H7 (cell line): ENCODE measurements at regions not wholly inside any gene's neighbourhood (a gene's known extent, or its start where the extent isn't known, plus 50 kb on each side); places are given as distances from the start of the nearest gene placed in this dataset.

Source experiments
- DNase-seq: peaks from one replicate; pipeline ENCODE4 v3.0.0; 2012
- H3K27me3 ChIP-seq: 2 replicates; pipeline ENCODE4 v1.6.0; 2011; ENCODE audit warnings: mild to moderate bottlenecking, low read length; ENCODE audit not compliant: control insufficient read depth, insufficient read depth
- H3K36me3 ChIP-seq: replicated peaks from 2 replicates; pipeline ENCODE4 v1.5.1; 2011; ENCODE audit warnings: low read length; ENCODE audit not compliant: control insufficient read depth, insufficient read depth
- H3K4me3 ChIP-seq: 2 replicates; pipeline ENCODE4 v1.5.1; 2011; ENCODE audit warnings: low read depth, mild to moderate bottlenecking, control low read depth, low read length, moderate library complexity; ENCODE audit not compliant: insufficient read depth

GRCh38 chr12:4099276-4099675 is 174.3 kb upstream of the CCND2 start:
- DNase-seq = peak; percentile 55
- Histone ChIP-seq H3K4me3 (no peak overlapping the region), H3K27me3 (no peaks in the 10 kb centered on the region)

GRCh38 chr12:4091016-4091743 is 182.4 kb upstream of the CCND2 start:
- no peak for DNase-seq
- Histone ChIP-seq H3K36me3 (no peaks in the 10 kb centered on the region), H3K4me3 (no peak overlapping the region), H3K27me3 (no peaks in the 10 kb centered on the region)

More at GRCh38 chr12:4099276-4099675, 174.3 kb upstream of the CCND2 start:
- no peaks in the 10 kb centered on the region for H3K36me3 ChIP-seq

GRCh38 chr12:4089956-4090355 is 183.6 kb upstream of the CCND2 start:
- Histone ChIP-seq H3K36me3 (no peaks in the 10 kb centered on the region), H3K27me3 (no peaks in the 10 kb centered on the region), H3K4me3 (no peak overlapping the region)
- no peak for DNase-seq

- DNase-seq = peak; percentile 63
- Histone ChIP-seq H3K27me3 (no peaks in the 10 kb centered on the region), H3K4me3 (no peak overlapping the region), H3K36me3 (no peaks in the 10 kb centered on the region)
Measured at GRCh38 chr12:4089121-4089606, 184.4 kb upstream of the CCND2 start.

- no peak for DNase-seq
- H3K27me3 ChIP-seq = no peaks in the 10 kb centered on the region
- H3K36me3 ChIP-seq = no peaks in the 10 kb centered on the region
- H3K4me3 ChIP-seq = no peak overlapping the region
Measured at GRCh38 chr12:4088451-4088850, 185.1 kb upstream of the CCND2 start.

- Histone ChIP-seq H3K27me3 (no peaks in the 10 kb centered on the region), H3K4me3 (no peak overlapping the region), H3K36me3 (no peaks in the 10 kb centered on the region)
- DNase-seq = no peak
Measured at GRCh38 chr12:4086481-4086880, 187.1 kb upstream of the CCND2 start.

- Histone ChIP-seq H3K27me3 (no peaks in the 10 kb centered on the region), H3K36me3 (no peaks in the 10 kb centered on the region), H3K4me3 (no peak overlapping the region)
- no peak for DNase-seq
Measured at GRCh38 chr12:4084573-4084972, 189.0 kb upstream of the CCND2 start.

GRCh38 chr12:4082809-4083403 is 190.7 kb upstream of the CCND2 start:
- DNase-seq = no peak
- Histone ChIP-seq H3K36me3 (no peaks in the 10 kb centered on the region), H3K27me3 (no peaks in the 10 kb centered on the region), H3K4me3 (no peak overlapping the region)

GRCh38 chr12:4080213-4080612 is 193.3 kb upstream of the CCND2 start:
- Histone ChIP-seq H3K4me3 (no peak overlapping the region), H3K27me3 (no peaks in the 10 kb centered on the region), H3K36me3 (no peaks in the 10 kb centered on the region)
- DNase-seq = no peak

GRCh38 chr12:4074129-4074528 is 199.4 kb upstream of the CCND2 start:
- Histone ChIP-seq H3K27me3 (no peaks in the 10 kb centered on the region), H3K36me3 (no peaks in the 10 kb centered on the region), H3K4me3 (no peak overlapping the region)
- no peak for DNase-seq

GRCh38 chr12:4069670-4070010 is 196.4 kb upstream of the PARP11 start:
- no peak for DNase-seq
- Histone ChIP-seq H3K4me3 (no peak overlapping the region), H3K27me3 (no peaks in the 10 kb centered on the region), H3K36me3 (no peaks in the 10 kb centered on the region)

GRCh38 chr12:4068981-4069669 is 195.9 kb upstream of the PARP11 start:
- H3K27me3 ChIP-seq = no peaks in the 10 kb centered on the region
- no peak overlapping the region for H3K4me3 ChIP-seq
- no peaks in the 10 kb centered on the region for H3K36me3 ChIP-seq
- no peak for DNase-seq

- H3K27me3 ChIP-seq = no peaks in the 10 kb centered on the region
- H3K36me3 ChIP-seq = no peaks in the 10 kb centered on the region
- no peak overlapping the region for H3K4me3 ChIP-seq
- no peak for DNase-seq
Measured at GRCh38 chr12:4064008-4064407, 190.8 kb upstream of the PARP11 start.

- no peaks in the 10 kb centered on the region for H3K36me3 ChIP-seq
- H3K27me3 ChIP-seq = no peaks in the 10 kb centered on the region
- DNase-seq = no peak
- H3K4me3 ChIP-seq = no peak overlapping the region
Measured at GRCh38 chr12:4059898-4060568, 186.8 kb upstream of the PARP11 start.
